ENCODE measurements at regions not wholly inside any gene's neighbourhood (a gene's known extent, or its start where the extent isn't known, plus 50 kb on each side); places are given as distances from the start of the nearest gene placed in this dataset.

- H3K4me3 ChIP-seq (ENCODE audit: low read depth, low read length) = no peak overlapping the region
- no peak for DNase-seq (ENCODE audit: low read depth)
- TF ChIP-seq POLR2A (IDR thresholded peaks at IDR 0.05; ENCODE audit: extremely low read depth, insufficient read length) (no peak), MAX (IDR thresholded peaks at IDR 0.05; ENCODE audit: low read depth, low read length) (no peak), CTCF (IDR thresholded peaks at IDR 0.05; ENCODE audit: low read depth, low read length) (no peak), MYC (IDR thresholded peaks at IDR 0.05; ENCODE audit: low read depth, low read length) (no peak)
These were observed 1286.5 kb downstream of the TMEM121 start for GRCh38 chr14:106812788-106813476.

- TF ChIP-seq MYC (IDR thresholded peaks at IDR 0.05; ENCODE audit: low read depth, low read length) = no peak
- no peak overlapping the region for H3K4me3 ChIP-seq (ENCODE audit: low read depth, low read length)
- no peak for DNase-seq (ENCODE audit: low read depth)
These were observed 1287.1 kb downstream of the TMEM121 start for GRCh38 chr14:106813477-106813823.

GRCh38 chr14:106820119-106820518 lies 1293.7 kb downstream of the TMEM121 start:
- no peak for TF ChIP-seq MAX (IDR thresholded peaks at IDR 0.05; ENCODE audit: low read depth, low read length)
- no peak for TF ChIP-seq MYC (IDR thresholded peaks at IDR 0.05; ENCODE audit: low read depth, low read length)
- TF ChIP-seq POLR2A (IDR thresholded peaks at IDR 0.05; ENCODE audit: extremely low read depth, insufficient read length) = no peak
- no peak for TF ChIP-seq CTCF (IDR thresholded peaks at IDR 0.05; ENCODE audit: low read depth, low read length)
- no peak overlapping the region for H3K4me3 ChIP-seq (ENCODE audit: low read depth, low read length)
- no peak for DNase-seq (ENCODE audit: low read depth)

- DNase-seq (ENCODE audit: low read depth) = no peak
- H3K4me3 ChIP-seq (ENCODE audit: low read depth, low read length) = no peak overlapping the region
- TF ChIP-seq CTCF (IDR thresholded peaks at IDR 0.05; ENCODE audit: low read depth, low read length) (no peak), POLR2A (IDR thresholded peaks at IDR 0.05; ENCODE audit: extremely low read depth, insufficient read length) (no peak), MYC (IDR thresholded peaks at IDR 0.05; ENCODE audit: low read depth, low read length) (no peak), MAX (IDR thresholded peaks at IDR 0.05; ENCODE audit: low read depth, low read length) (no peak)
These were observed 1294.7 kb downstream of the TMEM121 start for GRCh38 chr14:106821119-106821518.

- no peak overlapping the region for H3K4me3 ChIP-seq (ENCODE audit: low read depth, low read length)
- DNase-seq (ENCODE audit: low read depth) = no peak
- TF ChIP-seq POLR2A (IDR thresholded peaks at IDR 0.05; ENCODE audit: extremely low read depth, insufficient read length) (no peak), CTCF (IDR thresholded peaks at IDR 0.05; ENCODE audit: low read depth, low read length) (no peak), MYC (IDR thresholded peaks at IDR 0.05; ENCODE audit: low read depth, low read length) (no peak), MAX (IDR thresholded peaks at IDR 0.05; ENCODE audit: low read depth, low read length) (no peak)
These were observed 1296.5 kb downstream of the TMEM121 start for GRCh38 chr14:106822905-106823304.

GRCh38 chr14:106823552-106823951 lies 1297.2 kb downstream of the TMEM121 start:
- DNase-seq (ENCODE audit: low read depth) = no peak
- TF ChIP-seq MAX (IDR thresholded peaks at IDR 0.05; ENCODE audit: low read depth, low read length) = no peak
- no peak for TF ChIP-seq POLR2A (IDR thresholded peaks at IDR 0.05; ENCODE audit: extremely low read depth, insufficient read length)
- TF ChIP-seq CTCF (IDR thresholded peaks at IDR 0.05; ENCODE audit: low read depth, low read length) = no peak
- no peak for TF ChIP-seq MYC (IDR thresholded peaks at IDR 0.05; ENCODE audit: low read depth, low read length)
- no peak overlapping the region for H3K4me3 ChIP-seq (ENCODE audit: low read depth, low read length)

Data from NB4 (cell line).